Stimulated activated CD4-positive, alpha-beta T cell treated with anti-CD3 and anti-CD28 coated beads, Interleukin-2, amount 100 ng/mL, for 48 hours (primary cell): ENCODE measurements at regions not wholly inside any gene's neighbourhood (a gene's known extent, or its start where the extent isn't known, plus 50 kb on each side); places are given as distances from the start of the nearest gene placed in this dataset.

ENCODE experiments used
- DNase-seq, 2 donors: peaks; one replicate each; pipeline ENCODE4 v3.0.0-alpha.2; 2020

GRCh38 chr12:59036973-59037762, 116.9 kb upstream of the LRIG3 start:
- DNase-seq = no peak

GRCh38 chr12:59036347-59036746, 116.0 kb upstream of the LRIG3 start:
- DNase-seq = no peak

GRCh38 chr12:59031313-59031712, 111.0 kb upstream of the LRIG3 start:
- DNase-seq = no peak

- no peak for DNase-seq
These were observed 110.1 kb upstream of the LRIG3 start for GRCh38 chr12:59030415-59030814.

GRCh38 chr12:59027199-59027598, 106.9 kb upstream of the LRIG3 start:
- DNase-seq = no peak

GRCh38 chr12:59023861-59024424, 103.6 kb upstream of the LRIG3 start:
- DNase-seq = no peak

GRCh38 chr12:59020073-59020946, 100.0 kb upstream of the LRIG3 start:
- no peak for DNase-seq

GRCh38 chr12:59014885-59015284, 94.6 kb upstream of the LRIG3 start:
- DNase-seq = no peak

GRCh38 chr12:59010941-59011340, 90.6 kb upstream of the LRIG3 start:
- DNase-seq = no peak

- no peak for DNase-seq
These were observed 89.8 kb upstream of the LRIG3 start for GRCh38 chr12:59010118-59010517.

- no peak for DNase-seq
These were observed 87.3 kb upstream of the LRIG3 start for GRCh38 chr12:59007620-59008019.

- no peak for DNase-seq
These were observed 85.1 kb upstream of the LRIG3 start for GRCh38 chr12:59005193-59005955.

- no peak for DNase-seq
These were observed 84.2 kb upstream of the LRIG3 start for GRCh38 chr12:59004456-59004855.

- DNase-seq = no peak
These were observed 75.5 kb upstream of the LRIG3 start for GRCh38 chr12:58995666-58996363.

- no peak for DNase-seq
These were observed 68.5 kb upstream of the LRIG3 start for GRCh38 chr12:58988643-58989344.

GRCh38 chr12:58981961-58982360, 61.7 kb upstream of the LRIG3 start:
- no peak for DNase-seq

- DNase-seq = no peak
These were observed 60.5 kb upstream of the LRIG3 start for GRCh38 chr12:58980768-58981167.

GRCh38 chr12:58978717-58979116, 58.4 kb upstream of the LRIG3 start:
- no peak for DNase-seq

GRCh38 chr12:58977476-58977875, 57.2 kb upstream of the LRIG3 start:
- no peak for DNase-seq

GRCh38 chr12:58976146-58976545, 55.8 kb upstream of the LRIG3 start:
- DNase-seq = no peak
